ENCODE measurements at regions not wholly inside any gene's neighbourhood (a gene's known extent, or its start where the extent isn't known, plus 50 kb on each side); places are given as distances from the start of the nearest gene placed in this dataset.
"Not testable (repeated sequence)": the region's sequence is repeated elsewhere in the genome, so short reads cannot be mapped to it uniquely, and the experiment has no call there.

DNA sequence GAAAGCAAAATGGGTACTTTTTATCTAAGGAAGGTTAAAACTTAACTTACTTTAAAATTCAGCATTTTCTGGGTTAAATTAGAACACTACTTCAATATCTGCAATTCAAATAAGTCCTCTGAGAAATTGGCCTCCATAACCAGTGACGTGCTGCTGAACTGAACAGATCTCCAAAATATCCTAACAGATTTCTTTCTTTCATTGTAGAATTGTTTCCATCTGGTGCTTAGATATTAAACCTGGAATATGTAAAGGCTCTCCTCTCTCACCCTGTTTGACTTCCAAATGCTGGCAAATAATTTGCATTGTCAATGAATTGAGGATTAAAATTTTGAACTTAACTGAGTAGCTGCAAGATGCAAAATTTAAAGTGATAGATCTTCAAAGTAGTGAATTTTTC lies 316.9 kb upstream of the CXADR start:
- DNase-seq: no peak
- CTCF ChIA-PET: interaction anchor here (1.5 kb wide), 1 partner anchor 12 kb away, joined by 5 read pairs; no protein-coding TSS in a partner anchor
- no peaks in the 10 kb centered on the region for H3K4me1 Mint-ChIP-seq
- no peaks in the 10 kb centered on the region for H3K27me3 Mint-ChIP-seq
- POLR2A ChIA-PET: no interaction called here
- H3K9me3 Mint-ChIP-seq (ENCODE audit: low read depth): peaks cover 22% of the 10 kb centered on the region
- no peak overlapping the region for H3K27ac Mint-ChIP-seq
- ATAC-seq: no peak
- intact Hi-C loops (cut with DNase I, micrococcal nuclease): no loop called here
- H3K36me3 Mint-ChIP-seq (ENCODE audit: low read depth): no peaks in the 10 kb centered on the region
- H3K4me3 Mint-ChIP-seq: no peak overlapping the region

DNA sequence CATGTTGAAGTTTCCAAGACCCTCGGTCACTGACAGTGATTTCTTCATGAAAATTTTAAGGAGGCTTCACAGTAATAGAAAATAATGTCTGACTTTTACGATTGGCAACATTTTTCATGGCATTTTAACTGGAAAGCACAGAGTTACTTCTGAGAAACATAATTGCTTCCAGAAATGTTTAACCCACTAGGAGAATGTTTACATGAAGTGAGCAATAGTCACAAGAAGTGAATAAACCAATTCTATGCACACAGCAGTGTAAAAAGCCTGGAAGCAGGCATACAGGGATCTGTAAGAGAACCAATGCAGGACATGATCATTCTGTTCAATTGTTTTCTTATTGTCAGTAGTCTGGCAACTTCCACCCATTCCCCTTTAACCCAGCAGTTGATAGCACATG lies 316.2 kb upstream of the CXADR start:
- H3K36me3 Mint-ChIP-seq (ENCODE audit: low read depth): no peaks in the 10 kb centered on the region

DNA sequence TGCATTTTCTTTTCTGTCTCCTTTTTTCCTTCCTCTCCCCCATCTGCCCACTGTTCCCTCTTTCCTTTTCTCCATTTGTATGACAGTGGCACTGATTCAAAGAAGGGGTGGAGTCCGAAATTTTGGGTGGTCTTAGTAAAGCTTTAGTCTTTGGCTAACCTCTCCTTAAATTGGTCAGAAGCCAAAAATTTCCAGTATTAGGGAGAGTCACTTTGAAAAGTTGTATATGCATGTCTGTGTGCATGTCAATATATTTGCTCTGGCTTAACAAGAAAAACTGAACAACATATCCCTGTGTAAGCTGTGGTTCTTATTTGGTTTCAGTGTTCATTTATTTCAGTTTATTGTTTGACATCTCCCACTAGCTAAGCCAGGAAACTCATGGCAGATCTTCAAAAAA lies 314.8 kb upstream of the CXADR start:
- intact Hi-C loops (cut with DNase I, micrococcal nuclease): no loop called here
- no peak overlapping the region for H3K4me3 Mint-ChIP-seq
- H3K4me1 Mint-ChIP-seq: no peaks in the 10 kb centered on the region
- no peaks in the 10 kb centered on the region for H3K27me3 Mint-ChIP-seq
- H3K27ac Mint-ChIP-seq: no peak overlapping the region
- ChIA-PET POLR2A (no interaction called here), CTCF (no interaction called here)
- peaks cover 16% of the 10 kb centered on the region for H3K9me3 Mint-ChIP-seq (ENCODE audit: low read depth)
- ATAC-seq (no peak), DNase-seq (no peak)
- H3K36me3 Mint-ChIP-seq (ENCODE audit: low read depth): no peaks in the 10 kb centered on the region

More for the DNA sequence above, 316.2 kb upstream of the CXADR start:
- ChIA-PET POLR2A (no interaction called here), CTCF (interaction anchor here (0.6 to 1.5 kb wide), 2 partner anchors 12 to 13 kb away, joined by 3 to 5 read pairs; no protein-coding TSS in a partner anchor)
- Mint-ChIP-seq H3K4me1 (no peaks in the 10 kb centered on the region), H3K27ac (no peak overlapping the region), H3K9me3 (ENCODE audit: low read depth) (peaks cover 17% of the 10 kb centered on the region), H3K27me3 (no peaks in the 10 kb centered on the region), H3K4me3 (no peak overlapping the region)
- no peak for DNase-seq
- intact Hi-C loops (cut with DNase I, micrococcal nuclease): no loop called here
- no peak for ATAC-seq

DNA sequence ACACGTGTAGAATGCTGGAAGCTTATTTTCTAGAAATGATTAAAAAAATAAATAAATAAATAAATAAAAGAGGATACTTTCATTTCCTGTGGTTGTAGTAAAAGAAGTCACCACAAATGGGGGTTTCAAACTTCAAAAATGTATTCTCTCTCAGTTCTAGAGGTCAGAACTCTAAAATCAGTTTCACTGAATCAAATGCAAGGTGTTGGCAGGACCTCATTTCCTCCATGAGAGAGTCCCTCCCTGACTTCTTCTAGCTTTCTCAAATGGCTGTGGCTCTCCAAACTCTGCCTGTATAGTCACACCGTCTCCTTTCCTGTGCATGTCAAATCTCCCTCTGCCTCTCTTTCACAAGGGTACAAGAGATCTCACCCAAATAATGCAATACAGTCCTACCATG lies 312.6 kb upstream of the CXADR start:
- POLR2A ChIA-PET: no interaction called here
- Mint-ChIP-seq H3K9me3 (ENCODE audit: low read depth) (peaks cover 12% of the 10 kb centered on the region), H3K36me3 (ENCODE audit: low read depth) (no peaks in the 10 kb centered on the region), H3K27ac (no peak overlapping the region), H3K4me3 (no peak overlapping the region), H3K27me3 (no peaks in the 10 kb centered on the region), H3K4me1 (no peaks in the 10 kb centered on the region)
- CTCF ChIA-PET: interaction anchor here (0.9 kb wide), 1 partner anchor 8 kb away, joined by 3 read pairs; no protein-coding TSS in a partner anchor
- ATAC-seq (no peak), DNase-seq (no peak)
- intact Hi-C loops (cut with DNase I, micrococcal nuclease): no loop called here

DNA sequence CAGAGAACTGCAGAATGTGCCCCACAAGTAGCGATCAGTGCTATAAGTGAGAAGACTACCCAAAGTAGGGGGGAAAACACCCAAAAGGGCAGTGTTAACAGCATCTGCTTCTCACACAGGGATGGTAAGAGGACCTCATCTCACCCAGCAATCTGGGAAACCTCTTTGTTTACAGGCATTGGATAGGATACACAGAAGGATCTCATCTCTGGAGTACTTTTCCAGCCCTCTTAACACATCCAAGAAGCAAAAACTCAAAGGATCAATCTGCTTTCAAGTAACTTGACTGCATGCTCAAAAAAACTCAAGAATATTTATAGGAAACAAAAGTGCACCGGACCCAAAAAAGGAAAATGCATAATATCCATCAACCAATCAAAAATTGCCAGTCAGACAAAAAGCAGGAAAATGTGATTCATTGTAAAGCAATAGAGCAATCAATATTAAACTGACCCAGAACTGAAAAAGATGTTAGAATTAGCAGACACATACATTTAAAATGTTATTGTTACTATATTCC lies 311.0 kb upstream of the CXADR start:
- Mint-ChIP-seq H3K4me3 (no peak overlapping the region), H3K9me3 (ENCODE audit: low read depth) (peaks cover 12% of the 10 kb centered on the region), H3K27ac (no peak overlapping the region), H3K27me3 (no peaks in the 10 kb centered on the region), H3K4me1 (no peaks in the 10 kb centered on the region), H3K36me3 (ENCODE audit: low read depth) (no peaks in the 10 kb centered on the region)
- CTCF ChIA-PET: no interaction called here
- intact Hi-C loops (cut with DNase I, micrococcal nuclease): no loop called here
- DNase-seq (no peak), ATAC-seq (no peak)
- POLR2A ChIA-PET: no interaction called here

DNA sequence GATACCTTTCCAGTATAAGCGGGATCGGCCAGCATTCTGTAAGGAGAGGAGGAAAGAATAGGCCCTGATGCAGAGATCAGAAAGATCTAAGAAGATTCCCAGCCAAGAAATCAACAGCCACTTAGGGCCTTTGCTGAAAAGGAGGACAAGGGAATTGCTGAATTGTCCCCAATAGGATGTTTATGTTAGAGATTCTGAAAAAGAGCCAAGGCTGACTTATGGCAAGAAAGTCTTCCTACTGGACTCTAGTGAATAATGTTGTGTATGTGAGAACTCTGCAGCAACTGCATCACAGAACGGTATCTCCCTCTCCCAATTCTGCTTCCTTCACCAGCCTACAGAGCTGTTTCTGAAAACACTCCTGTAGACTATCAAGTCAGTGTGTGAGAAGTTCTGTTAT lies 298.0 kb upstream of the CXADR start:
- no peak for DNase-seq
- Mint-ChIP-seq H3K36me3 (ENCODE audit: low read depth) (no peaks in the 10 kb centered on the region), H3K9me3 (ENCODE audit: low read depth) (peaks cover 2% of the 10 kb centered on the region), H3K27ac (no peak overlapping the region), H3K4me1 (no peaks in the 10 kb centered on the region), H3K4me3 (no peak overlapping the region), H3K27me3 (no peaks in the 10 kb centered on the region)
- intact Hi-C loops (cut with DNase I, micrococcal nuclease): no loop called here
- ChIA-PET POLR2A (no interaction called here), CTCF (no interaction called here)
- no peak for ATAC-seq

DNA sequence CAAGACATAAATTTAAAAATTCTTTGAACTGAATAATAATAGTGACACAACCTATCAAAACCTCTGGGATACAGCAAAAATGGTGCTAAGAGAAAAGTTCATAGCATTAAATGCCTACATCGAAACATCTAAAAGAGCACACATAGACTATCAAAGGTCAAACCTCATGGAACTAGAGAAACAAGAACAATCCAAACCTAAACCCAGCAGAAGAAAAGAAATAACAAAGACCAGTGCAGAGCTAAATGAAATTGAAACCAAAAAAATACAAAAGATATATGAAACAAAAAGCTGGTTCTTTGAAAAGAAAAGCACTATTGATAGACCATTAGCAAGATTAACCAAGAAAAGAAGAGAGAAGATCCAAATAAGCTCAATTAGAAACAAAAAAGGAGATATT lies 293.8 kb upstream of the CXADR start:
- ATAC-seq; DNase-seq; H3K4me3 Mint-ChIP-seq; intact Hi-C loops (cut with DNase I, micrococcal nuclease); H3K36me3 Mint-ChIP-seq (ENCODE audit: low read depth); POLR2A ChIA-PET; H3K4me1 Mint-ChIP-seq; H3K27me3 Mint-ChIP-seq; H3K27ac Mint-ChIP-seq: not testable (repeated sequence)
- peaks cover 11% of the 10 kb centered on the region for H3K9me3 Mint-ChIP-seq (ENCODE audit: low read depth)
- CTCF ChIA-PET: interaction anchor here (0.7 kb wide), 1 partner anchor 12 kb away, joined by 3 read pairs; no protein-coding TSS in a partner anchor

DNA sequence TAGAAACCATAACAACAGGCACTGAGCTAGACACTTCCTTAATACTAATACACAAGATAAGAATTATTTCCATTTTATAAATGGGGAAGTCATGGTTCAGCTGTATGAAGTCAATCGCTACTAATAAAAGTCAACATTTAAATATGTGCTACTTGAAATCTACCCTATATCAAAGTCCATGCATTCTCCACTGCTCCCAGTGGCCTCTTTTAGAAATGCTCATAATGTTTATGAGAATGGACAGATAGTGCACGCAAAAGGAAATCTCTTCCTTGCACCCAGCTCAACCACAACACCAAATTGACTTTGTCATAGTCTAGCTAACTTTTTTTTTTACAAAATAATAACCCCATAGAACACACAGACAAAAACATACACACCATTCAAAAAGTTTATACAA lies 281.7 kb upstream of the CXADR start:
- Mint-ChIP-seq H3K4me3 (no peak overlapping the region), H3K27me3 (no peaks in the 10 kb centered on the region), H3K36me3 (ENCODE audit: low read depth) (no peaks in the 10 kb centered on the region), H3K9me3 (ENCODE audit: low read depth) (peaks cover 13% of the 10 kb centered on the region), H3K4me1 (no peaks in the 10 kb centered on the region), H3K27ac (no peak overlapping the region)
- no peak for ATAC-seq
- DNase-seq: no peak
- intact Hi-C loops (cut with DNase I, micrococcal nuclease): no loop called here
- ChIA-PET CTCF (interaction anchor here (1.2 kb wide), 1 partner anchor 12 kb away, joined by 3 read pairs; no protein-coding TSS in a partner anchor), POLR2A (no interaction called here)

DNA sequence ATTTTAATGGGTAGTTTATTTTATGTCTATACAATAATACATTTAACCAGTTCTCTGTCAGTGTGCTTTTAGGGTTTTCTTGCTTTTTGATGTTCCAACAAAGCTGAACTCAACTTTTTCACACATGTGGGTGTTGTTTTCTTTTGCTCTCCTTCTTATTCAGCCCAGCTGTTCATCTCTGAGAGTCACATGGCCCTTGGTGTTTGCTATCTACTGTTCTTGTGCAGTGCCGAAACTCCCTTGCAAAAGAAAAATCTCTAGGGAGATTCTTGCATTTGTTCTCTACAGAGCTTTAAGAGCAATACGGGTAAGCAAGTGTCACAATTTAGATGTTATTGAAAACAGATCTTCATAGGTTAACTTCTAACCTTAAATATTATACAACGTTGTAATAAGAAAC lies 281.1 kb upstream of the CXADR start:
- ChIA-PET POLR2A (no interaction called here), CTCF (interaction anchor here (1.2 kb wide), 1 partner anchor 13 kb away, joined by 3 read pairs; no protein-coding TSS in a partner anchor)
- DNase-seq (no peak), ATAC-seq (no peak)
- Mint-ChIP-seq H3K27ac (no peak overlapping the region), H3K4me3 (no peak overlapping the region), H3K4me1 (no peaks in the 10 kb centered on the region), H3K9me3 (ENCODE audit: low read depth) (peaks cover 13% of the 10 kb centered on the region), H3K27me3 (no peaks in the 10 kb centered on the region), H3K36me3 (ENCODE audit: low read depth) (no peaks in the 10 kb centered on the region)
- intact Hi-C loops (cut with DNase I, micrococcal nuclease): no loop called here

DNA sequence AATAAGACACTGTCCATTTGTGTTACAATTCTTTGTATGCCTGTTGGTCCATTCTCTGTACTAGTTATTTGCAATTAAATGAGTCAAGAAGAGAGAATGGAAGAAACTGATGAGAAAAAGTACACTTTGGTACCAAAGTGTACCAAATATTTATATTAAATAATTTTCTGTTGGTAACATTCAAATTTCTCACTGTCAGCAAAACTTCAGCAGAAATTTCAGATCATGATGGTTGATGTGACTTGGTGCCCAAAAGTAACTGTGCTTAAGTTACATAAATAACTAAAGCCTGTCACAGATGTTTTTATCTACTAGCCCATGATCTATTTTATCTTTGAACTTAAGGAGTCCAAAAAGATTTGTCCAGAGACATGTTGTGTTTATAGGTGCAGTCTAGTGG lies 274.4 kb upstream of the CXADR start:
- DNase-seq (no peak), ATAC-seq (no peak)
- H3K4me3 Mint-ChIP-seq: no peak overlapping the region
- ChIA-PET POLR2A (no interaction called here), CTCF (no interaction called here)
- H3K36me3 Mint-ChIP-seq (ENCODE audit: low read depth): no peaks in the 10 kb centered on the region
- no peak overlapping the region for H3K27ac Mint-ChIP-seq
- H3K9me3 Mint-ChIP-seq (ENCODE audit: low read depth): peaks cover 8% of the 10 kb centered on the region
- intact Hi-C loops (cut with DNase I, micrococcal nuclease): no loop called here
- no peaks in the 10 kb centered on the region for H3K4me1 Mint-ChIP-seq
- H3K27me3 Mint-ChIP-seq: no peaks in the 10 kb centered on the region

DNA sequence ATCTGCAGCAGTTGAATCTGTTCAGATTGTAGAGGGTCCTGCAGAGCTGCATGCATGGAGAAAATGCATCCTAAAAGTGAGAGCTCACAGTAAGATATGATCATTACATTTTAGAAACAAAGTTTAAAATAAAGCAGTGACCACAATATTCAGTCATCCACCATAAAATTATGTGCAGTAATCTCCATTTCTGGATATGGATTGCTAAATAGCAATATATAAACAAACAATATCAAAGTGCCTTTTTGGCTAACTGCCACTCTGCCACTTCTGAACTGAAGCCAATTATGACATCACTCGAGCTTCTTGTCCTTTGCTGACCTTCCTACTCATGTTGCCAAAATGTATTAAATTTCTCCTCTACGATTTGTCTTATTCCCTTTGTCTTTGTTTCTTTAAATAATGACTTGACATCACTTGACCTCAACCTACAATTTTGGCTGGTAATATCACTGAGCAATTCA lies 262.0 kb upstream of the CXADR start:
- peaks cover 3% of the 10 kb centered on the region for H3K9me3 Mint-ChIP-seq (ENCODE audit: low read depth)
- no peaks in the 10 kb centered on the region for H3K36me3 Mint-ChIP-seq (ENCODE audit: low read depth)
- ATAC-seq: no peak
- no peaks in the 10 kb centered on the region for H3K27me3 Mint-ChIP-seq
- intact Hi-C loops (cut with DNase I, micrococcal nuclease): no loop called here
- CTCF ChIA-PET: no interaction called here
- DNase-seq: no peak
- H3K4me3 Mint-ChIP-seq: no peak overlapping the region
- H3K4me1 Mint-ChIP-seq: no peaks in the 10 kb centered on the region
- H3K27ac Mint-ChIP-seq: no peak overlapping the region
- POLR2A ChIA-PET: no interaction called here

DNA sequence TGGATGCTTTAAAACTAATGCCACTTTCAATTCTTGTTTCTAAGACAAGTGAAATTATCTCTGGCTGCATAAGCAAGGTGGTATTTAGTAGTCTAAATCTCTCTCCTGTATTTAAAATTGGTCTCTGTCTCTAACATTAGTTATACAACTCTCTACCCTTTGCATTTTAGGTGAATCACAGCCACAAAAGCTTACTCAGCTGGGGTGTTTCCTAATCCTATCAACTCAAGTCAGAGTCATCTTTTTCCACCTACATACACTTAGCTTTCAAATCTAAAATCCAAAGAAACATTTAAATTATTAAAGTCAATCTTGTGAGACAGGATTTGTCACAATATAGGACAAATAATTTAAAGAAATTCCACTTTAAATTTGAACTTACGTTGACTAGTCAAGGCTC lies 255.1 kb upstream of the CXADR start:
- ATAC-seq (no peak), DNase-seq (no peak)
- Mint-ChIP-seq H3K27me3 (no peaks in the 10 kb centered on the region), H3K36me3 (ENCODE audit: low read depth) (no peaks in the 10 kb centered on the region), H3K9me3 (ENCODE audit: low read depth) (peaks cover 3% of the 10 kb centered on the region), H3K4me1 (no peaks in the 10 kb centered on the region), H3K4me3 (no peak overlapping the region), H3K27ac (no peak overlapping the region)
- intact Hi-C loops (cut with DNase I, micrococcal nuclease): no loop called here
- POLR2A ChIA-PET: no interaction called here
- CTCF ChIA-PET: no interaction called here

DNA sequence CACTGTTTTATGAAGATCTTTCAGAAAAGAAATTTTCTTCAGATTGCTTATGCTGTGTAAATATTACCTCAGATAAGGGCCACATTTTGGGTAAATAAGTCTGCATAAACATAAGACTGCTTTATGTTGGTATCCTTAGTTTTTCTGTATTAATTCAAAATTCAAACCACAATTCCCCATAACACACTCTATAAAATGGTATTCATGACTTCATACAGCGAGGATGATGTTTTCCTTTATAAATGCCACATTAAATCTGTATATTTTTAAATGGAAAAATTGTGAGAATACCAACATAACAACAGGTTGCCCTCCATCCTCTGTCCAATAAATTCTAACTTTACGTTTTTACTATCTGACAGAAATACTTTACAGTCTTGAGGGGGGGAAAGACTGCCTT lies 248.7 kb upstream of the CXADR start:
- POLR2A ChIA-PET: no interaction called here
- no peak overlapping the region for H3K4me3 Mint-ChIP-seq
- intact Hi-C loops (cut with DNase I, micrococcal nuclease): no loop called here
- no peak for DNase-seq
- no peak for ATAC-seq
- H3K27me3 Mint-ChIP-seq: no peaks in the 10 kb centered on the region
- CTCF ChIA-PET: no interaction called here
- H3K4me1 Mint-ChIP-seq: no peaks in the 10 kb centered on the region
- H3K9me3 Mint-ChIP-seq (ENCODE audit: low read depth): peaks cover 2% of the 10 kb centered on the region
- H3K27ac Mint-ChIP-seq: no peak overlapping the region
- no peaks in the 10 kb centered on the region for H3K36me3 Mint-ChIP-seq (ENCODE audit: low read depth)
